GM23248 (cell line): ENCODE measurements at regions not wholly inside any gene's neighbourhood (a gene's known extent, or its start where the extent isn't known, plus 50 kb on each side); places are given as distances from the start of the nearest gene placed in this dataset.

ENCODE experiments used
- EZH2 ChIP-seq: fragments of 200-600 bp; sonication (generic); IDR thresholded peaks from 2 replicates; pipeline ENCODE4 v1.6.1; 2018; ENCODE audit warnings: antibody characterized with exemption, mild to moderate bottlenecking; ENCODE audit not compliant: insufficient read depth, poor library complexity, severe bottlenecking
- EZH2phosphoT487 ChIP-seq: fragments of 200-600 bp; sonication (generic); IDR thresholded peaks from 2 replicates; pipeline ENCODE4 v1.6.1; 2018; ENCODE audit warnings: antibody characterized with exemption, moderate library complexity, mild to moderate bottlenecking, low read depth; ENCODE audit not compliant: insufficient read depth

DNA sequence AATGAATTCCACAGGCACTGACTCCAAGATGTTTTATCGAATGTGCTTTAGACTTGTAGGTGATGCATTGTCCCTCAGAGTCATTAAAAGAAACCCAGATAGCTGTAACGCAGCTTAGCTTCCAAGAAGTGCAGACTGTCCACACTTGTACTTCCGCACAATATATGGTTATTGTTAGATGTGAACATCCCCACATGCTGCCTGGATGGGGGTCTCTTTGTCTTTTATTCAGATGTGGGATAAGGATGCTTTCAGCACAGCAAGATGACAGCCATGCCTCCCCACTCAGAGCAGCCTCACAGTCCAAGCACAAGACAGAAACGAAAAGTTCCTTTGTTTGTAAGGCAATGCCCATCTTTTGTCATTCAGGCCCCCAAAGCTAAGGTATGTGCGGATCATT, 416.6 kb downstream of the HRH4 start:
- TF ChIP-seq EZH2phosphoT487 = no peak
- no peak for TF ChIP-seq EZH2
